K562 (cell line): ENCODE measurements at regions not wholly inside any gene's neighbourhood (a gene's known extent, or its start where the extent isn't known, plus 50 kb on each side); places are given as distances from the start of the nearest gene placed in this dataset.

Experiments
- ATAC-seq: fragments of 200-7000 bp; cut with Tn5 transposase; 3 replicates; pipeline ENCODE4 v1.9.1; 2020; ENCODE audit warnings: moderate library complexity
- BruUV-seq: library from RNA; stranded (reverse); fragments of 400-500 nt; replicated peaks from 2 replicates; lab custom pipeline; 2021; lab: Mats Ljungman, UMichigan
- CTCF ChIA-PET: fragments of 300-600 bp; formaldehyde crosslinking; extraction: SDS; loops from one replicate; lab custom pipeline; 2021; ENCODE audit warnings: low intra/inter-chr PET ratio; lab: Yijun Ruan, JAX
- POLR2A ChIA-PET: fragments of 300-600, 350-650 bp; sonication (Branson Sonifier 250); formaldehyde crosslinking; extraction: SDS; loops from one replicate; lab custom pipeline; 2021; ENCODE audit warnings: antibody characterized with exemption, inconsistent platforms; lab: Yijun Ruan, JAX
- DNase-seq, 4 experiments: peaks; one replicate each; pipeline versions ENCODE4 v3.0.0 to v3.0.0-alpha.2; 2011 to 2018; ENCODE audit warnings: low spot score in 3 of 4, mixed read lengths in 3 of 4; ENCODE audit errors: extremely low read depth in 1 of 4
- FAIRE-seq: peaks from 2 replicates; lab custom pipeline; 2011; peaks lifted over from hg19 to GRCh38; lab: Jason Lieb, UNC
- H2AFZ ChIP-seq: 2 replicates; pipeline ENCODE4 v1.6.0; 2011; ENCODE audit warnings: low read depth, low read length, control low read depth, inconsistent platforms
- H3K27ac ChIP-seq: fragments of 200-600 bp; 3 replicates; pipeline ENCODE4 v1.8.0; 2011; ENCODE audit warnings: low read depth, mild to moderate bottlenecking, control low read depth, inconsistent platforms, low read length, moderate library complexity, mixed read lengths; ENCODE audit errors: extremely low read depth
- H3K27me3 ChIP-seq, 2 experiments: fragments of 300-600 bp in 1 of 2; 2 replicates in 1 of 2; 3 replicates in 1 of 2; pipeline versions ENCODE4 v1.6.0 to v1.8.0; 2011; ENCODE audit warnings: inconsistent platforms in 2 of 2, low read length in 2 of 2, mild to moderate bottlenecking in 1 of 2, mixed read lengths in 1 of 2, moderate library complexity in 1 of 2; ENCODE audit not compliant: control insufficient read depth in 2 of 2, insufficient read depth in 2 of 2
- H3K36me3 ChIP-seq: fragments of 300-600 bp; 3 replicates; pipeline ENCODE4 v1.8.0; 2011; ENCODE audit warnings: mild to moderate bottlenecking, low read length, inconsistent platforms; ENCODE audit not compliant: control insufficient read depth, insufficient read depth
- H3K4me1 ChIP-seq, 2 experiments: fragments of 200-600 bp in 1 of 2; replicated peaks in 1 of 2; 2 replicates in 1 of 2; 3 replicates in 1 of 2; pipeline versions ENCODE4 v1.5.1 to v1.8.0; 2011; ENCODE audit warnings: inconsistent platforms in 2 of 2, low read length in 2 of 2, mild to moderate bottlenecking in 1 of 2, mixed read lengths in 1 of 2, moderate library complexity in 1 of 2; ENCODE audit not compliant: control insufficient read depth in 2 of 2, insufficient read depth in 2 of 2
- H3K4me2 ChIP-seq: 2 replicates; pipeline ENCODE4 v1.6.1; 2011; ENCODE audit warnings: low read length, control low read depth, inconsistent platforms, mixed read lengths; ENCODE audit not compliant: insufficient read depth
- H3K4me3 ChIP-seq: fragments of 200-600 bp; sonication (generic), shearing (Covaris generic); 2 replicates; pipeline ENCODE4 v1.5.1; 2016; ENCODE audit warnings: control low read depth, inconsistent platforms
- H3K79me2 ChIP-seq: fragments of 200-600 bp; 3 replicates; pipeline ENCODE4 v1.8.0; 2011; ENCODE audit warnings: low read length, inconsistent platforms; ENCODE audit not compliant: control insufficient read depth, insufficient read depth
- H3K9ac ChIP-seq, 2 experiments: 2 replicates each; pipeline versions ENCODE4 v1.6.0 to v1.6.1; 2011; ENCODE audit warnings: low read depth in 2 of 2, low read length in 2 of 2, control low read depth in 1 of 2, inconsistent platforms in 1 of 2, mild to moderate bottlenecking in 1 of 2, mixed read lengths in 1 of 2; ENCODE audit not compliant: insufficient read depth in 1 of 2
- H3K9me1 ChIP-seq: one replicate; pipeline ENCODE4 v1.6.0; 2011; ENCODE audit warnings: inconsistent platforms, mild to moderate bottlenecking, low read length, moderate library complexity; ENCODE audit not compliant: control insufficient read depth, insufficient read depth
- H3K9me3 ChIP-seq: replicated peaks from 2 replicates; pipeline ENCODE4 v1.5.1; 2011; ENCODE audit warnings: low read depth, low read length, inconsistent platforms; ENCODE audit not compliant: control insufficient read depth, insufficient read depth
- H4K20me1 ChIP-seq: replicated peaks from 2 replicates; pipeline ENCODE4 v1.6.1; 2011; ENCODE audit warnings: low read length, inconsistent platforms, mixed read lengths; ENCODE audit not compliant: control insufficient read depth, insufficient read depth
- ZNF584 ChIP-seq: fragments of 200-800 bp; sonication (Bioruptor generic); IDR thresholded peaks from 2 replicates; pipeline ENCODE4 v1.6.1; 2016; ENCODE audit warnings: low read depth, mild to moderate bottlenecking, missing genetic modification characterization, missing compliant biosample characterization
- in situ Hi-C: fragments of 300-500 bp; cut with MboI; formaldehyde crosslinking; loops from 4 replicates; pipeline ENCODE4 v1.15.0; 2018; ENCODE audit warnings: inconsistent platforms, mixed read lengths
- intact Hi-C: fragments of 100-400 bp; cut with micrococcal nuclease; formaldehyde crosslinking; loops from 2 replicates; pipeline ENCODE4 v1.14.2; 2022
- TF ChIP-seq, protein P1 (sequence below), 2 experiments: fragments of 450-650 bp in 1 of 2; sonication (generic) in 1 of 2; formaldehyde crosslinking in 1 of 2; IDR thresholded peaks; 2 replicates each; pipeline versions ENCODE4 v1.7.1 to v1.9.0; 2016 to 2022; ENCODE audit warnings: inconsistent platforms in 1 of 2, mild to moderate bottlenecking in 1 of 2, missing genetic modification reagents in 1 of 2

DNA sequence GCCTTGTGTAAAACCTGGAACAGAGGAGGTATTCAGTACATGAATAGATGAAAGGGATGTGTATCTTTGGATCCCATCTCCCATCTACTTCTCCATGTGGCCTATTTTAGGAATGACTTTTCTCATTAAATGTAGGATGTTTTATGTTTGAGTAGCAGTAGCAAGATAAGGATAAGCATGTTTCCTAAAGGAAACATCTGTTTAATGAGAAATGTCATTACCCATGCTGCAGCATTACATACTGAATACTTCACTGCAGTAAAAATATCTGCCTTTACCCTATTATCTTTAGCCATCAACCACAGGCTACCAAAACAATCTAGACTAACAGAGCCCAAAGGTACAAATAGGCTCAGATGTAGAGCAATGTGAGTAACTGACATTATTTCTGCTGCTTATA lies 419.2 kb upstream of the CYRIA start:
- POLR2A ChIA-PET, result no interaction called here
- intact Hi-C loops, result no loop called here

More for the DNA sequence above, 419.2 kb upstream of the CYRIA start:
- no peak for TF ChIP-seq ZNF584 (CRISPR knock-in tag)
- TF ChIP-seq, protein P1, sequence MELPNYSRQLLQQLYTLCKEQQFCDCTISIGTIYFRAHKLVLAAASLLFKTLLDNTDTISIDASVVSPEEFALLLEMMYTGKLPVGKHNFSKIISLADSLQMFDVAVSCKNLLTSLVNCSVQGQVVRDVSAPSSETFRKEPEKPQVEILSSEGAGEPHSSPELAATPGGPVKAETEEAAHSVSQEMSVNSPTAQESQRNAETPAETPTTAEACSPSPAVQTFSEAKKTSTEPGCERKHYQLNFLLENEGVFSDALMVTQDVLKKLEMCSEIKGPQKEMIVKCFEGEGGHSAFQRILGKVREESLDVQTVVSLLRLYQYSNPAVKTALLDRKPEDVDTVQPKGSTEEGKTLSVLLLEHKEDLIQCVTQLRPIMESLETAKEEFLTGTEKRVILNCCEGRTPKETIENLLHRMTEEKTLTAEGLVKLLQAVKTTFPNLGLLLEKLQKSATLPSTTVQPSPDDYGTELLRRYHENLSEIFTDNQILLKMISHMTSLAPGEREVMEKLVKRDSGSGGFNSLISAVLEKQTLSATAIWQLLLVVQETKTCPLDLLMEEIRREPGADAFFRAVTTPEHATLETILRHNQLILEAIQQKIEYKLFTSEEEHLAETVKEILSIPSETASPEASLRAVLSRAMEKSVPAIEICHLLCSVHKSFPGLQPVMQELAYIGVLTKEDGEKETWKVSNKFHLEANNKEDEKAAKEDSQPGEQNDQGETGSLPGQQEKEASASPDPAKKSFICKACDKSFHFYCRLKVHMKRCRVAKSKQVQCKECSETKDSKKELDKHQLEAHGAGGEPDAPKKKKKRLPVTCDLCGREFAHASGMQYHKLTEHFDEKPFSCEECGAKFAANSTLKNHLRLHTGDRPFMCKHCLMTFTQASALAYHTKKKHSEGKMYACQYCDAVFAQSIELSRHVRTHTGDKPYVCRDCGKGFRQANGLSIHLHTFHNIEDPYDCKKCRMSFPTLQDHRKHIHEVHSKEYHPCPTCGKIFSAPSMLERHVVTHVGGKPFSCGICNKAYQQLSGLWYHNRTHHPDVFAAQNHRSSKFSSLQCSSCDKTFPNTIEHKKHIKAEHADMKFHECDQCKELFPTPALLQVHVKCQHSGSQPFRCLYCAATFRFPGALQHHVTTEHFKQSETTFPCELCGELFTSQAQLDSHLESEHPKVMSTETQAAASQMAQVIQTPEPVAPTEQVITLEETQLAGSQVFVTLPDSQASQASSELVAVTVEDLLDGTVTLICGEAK (IDR thresholded peaks at IDR 0.05), result no peak
- TF ChIP-seq, protein P1 (CRISPR knock-in tag; IDR thresholded peaks at IDR 0.05), result no peak
- BruUV-seq, result no TSS peak
- no peak overlapping the region for H3K27ac ChIP-seq
- no peak for ATAC-seq
- FAIRE-seq, result no peak
- H3K4me1 ChIP-seq, result no peaks in the 10 kb centered on the region
- no peaks in the 10 kb centered on the region for H3K36me3 ChIP-seq
- no peak overlapping the region for H3K4me3 ChIP-seq
- no peak for DNase-seq
- H3K9me1 ChIP-seq, result no peaks in the 10 kb centered on the region
- H2AFZ ChIP-seq, result no peak overlapping the region
- no peaks in the 10 kb centered on the region for H4K20me1 ChIP-seq
- H3K9me3 ChIP-seq, result no peaks in the 10 kb centered on the region
- H3K4me2 ChIP-seq, result no peak overlapping the region
- no peaks in the 10 kb centered on the region for H3K79me2 ChIP-seq
- no peaks in the 10 kb centered on the region for H3K27me3 ChIP-seq
- H3K9ac ChIP-seq, result no peak overlapping the region
- in situ Hi-C loops, result no loop called here
- CTCF ChIA-PET, result no interaction called here
